Dermis blood vessel endothelial cell (primary cell): ENCODE measurements at regions not wholly inside any gene's neighbourhood (a gene's known extent, or its start where the extent isn't known, plus 50 kb on each side); places are given as distances from the start of the nearest gene placed in this dataset.

Experiments used
- DNase-seq: peaks from one replicate; pipeline ENCODE4 v3.0.0; 2010

GRCh38 chr14:28001002-28001401 is 765.6 kb upstream of the FOXG1 start:
- no peak for DNase-seq

- no peak for DNase-seq
Measured at GRCh38 chr14:28012629-28013415, 753.8 kb upstream of the FOXG1 start.

GRCh38 chr14:28020112-28020511 is 746.5 kb upstream of the FOXG1 start:
- DNase-seq = no peak

GRCh38 chr14:28023853-28024252 is 742.7 kb upstream of the FOXG1 start:
- DNase-seq = no peak

GRCh38 chr14:28052251-28052650 is 714.3 kb upstream of the FOXG1 start:
- DNase-seq = no peak

- no peak for DNase-seq
Measured at GRCh38 chr14:28055008-28055407, 711.6 kb upstream of the FOXG1 start.

- DNase-seq = no peak
Measured at GRCh38 chr14:28057359-28058296, 709.0 kb upstream of the FOXG1 start.

- no peak for DNase-seq
Measured at GRCh38 chr14:28059254-28059653, 707.3 kb upstream of the FOXG1 start.

GRCh38 chr14:28061006-28061405 is 705.6 kb upstream of the FOXG1 start:
- DNase-seq = no peak

- no peak for DNase-seq
Measured at GRCh38 chr14:28077021-28077420, 689.6 kb upstream of the FOXG1 start.

- DNase-seq = no peak
Measured at GRCh38 chr14:28083389-28083788, 683.2 kb upstream of the FOXG1 start.

GRCh38 chr14:28088125-28088524 is 678.5 kb upstream of the FOXG1 start:
- no peak for DNase-seq

GRCh38 chr14:28097585-28097984 is 669.0 kb upstream of the FOXG1 start:
- DNase-seq = no peak

GRCh38 chr14:28098856-28099255 is 667.7 kb upstream of the FOXG1 start:
- no peak for DNase-seq

- no peak for DNase-seq
Measured at GRCh38 chr14:28102001-28102400, 664.6 kb upstream of the FOXG1 start.

GRCh38 chr14:28102814-28103213 is 663.8 kb upstream of the FOXG1 start:
- no peak for DNase-seq

- DNase-seq = no peak
Measured at GRCh38 chr14:28113311-28113710, 653.3 kb upstream of the FOXG1 start.

- no peak for DNase-seq
Measured at GRCh38 chr14:28116716-28117115, 649.9 kb upstream of the FOXG1 start.

GRCh38 chr14:28119849-28120248 is 646.7 kb upstream of the FOXG1 start:
- no peak for DNase-seq

GRCh38 chr14:28120391-28120790 is 646.2 kb upstream of the FOXG1 start:
- DNase-seq = no peak

GRCh38 chr14:28121512-28122297 is 644.9 kb upstream of the FOXG1 start:
- no peak for DNase-seq

- DNase-seq = no peak
Measured at GRCh38 chr14:28130610-28131284, 635.8 kb upstream of the FOXG1 start.
